ENCODE measurements at regions not wholly inside any gene's neighbourhood (a gene's known extent, or its start where the extent isn't known, plus 50 kb on each side); places are given as distances from the start of the nearest gene placed in this dataset.

DNA sequence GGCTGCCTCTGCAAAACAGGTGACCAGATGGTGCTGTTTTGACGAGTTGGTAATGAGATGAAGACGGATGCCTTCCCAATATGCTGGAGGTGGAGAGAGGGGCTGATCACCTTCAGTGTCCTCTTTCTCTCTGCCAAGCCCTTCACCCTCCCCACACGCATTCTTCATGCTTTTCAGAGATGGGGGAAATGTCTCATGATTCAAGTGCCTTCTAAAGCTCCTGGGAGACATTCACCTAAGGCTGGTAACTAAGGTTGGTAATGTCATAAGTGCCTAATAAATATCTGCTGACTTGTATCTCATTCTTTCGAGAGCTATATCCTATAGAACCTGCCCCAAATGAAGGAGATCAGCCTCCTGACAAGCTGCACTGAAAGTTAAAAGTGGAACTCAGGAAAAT lies 86.2 kb upstream of the MBNL2 start:
- no peak overlapping the region for H3K27ac ChIP-seq (ENCODE audit: low read depth, low read length)
- H2AK5ac ChIP-seq (ENCODE audit: low read depth, low read length) = no peak overlapping the region
- FAIRE-seq (no peak), DNase-seq (ENCODE audit: low read depth in 1 of 2, low spot score in 2 of 2) (no peak)
- no peak overlapping the region for H4K5ac ChIP-seq (ENCODE audit: insufficient read length, low read depth, low read length)
- H3K4ac ChIP-seq (replicated peaks; ENCODE audit: insufficient read length, low read depth, low read length) = no peak overlapping the region
- H3K79me2 ChIP-seq (ENCODE audit: control insufficient read depth in 1 of 2, insufficient read depth in 2 of 2, low read length in 2 of 2) = no peaks in the 10 kb centered on the region
- H3K23me2 ChIP-seq (ENCODE audit: low read depth, low read length) = no peaks in the 10 kb centered on the region
- H3K4me1 ChIP-seq (replicated peaks in 1 of 4; ENCODE audit: control insufficient read depth in 3 of 4, insufficient read depth in 4 of 4, low read length in 3 of 4) = no peaks in the 10 kb centered on the region
- ChIA-PET CTCF (ENCODE audit: partially characterized antibody) (interaction anchor here (1.2 kb wide), 1 partner anchor 10 kb away, joined by 4 read pairs; no protein-coding TSS in a partner anchor), POLR2A (ENCODE audit: partially characterized antibody) (no interaction called here)
- H4K8ac ChIP-seq (ENCODE audit: extremely low read depth, insufficient read depth, low read length) = no peak overlapping the region
- H3K23ac ChIP-seq (ENCODE audit: insufficient read length) = no peak overlapping the region
- no peak overlapping the region for H4K91ac ChIP-seq (replicated peaks; ENCODE audit: insufficient read length, low read length)
- no peak overlapping the region for H2BK20ac ChIP-seq (ENCODE audit: low read length)
- no peak overlapping the region for H2AFZ ChIP-seq (ENCODE audit: low read length)
- 63% methylated on average over 4 of the region's 4 CpGs; no CpG with 5 or more reads in 1 of the 2 experiments for WGBS, 2 experiments (ENCODE audit: extremely low coverage in 1 of 2, insufficient coverage in 1 of 2, insufficient read length in 1 of 2, insufficient replicate concordance in 2 of 2, low coverage in 1 of 2, low lambda C conversion rate in 2 of 2, missing lambda C conversion rate in 1 of 2)
- no peak overlapping the region for H3K18ac ChIP-seq (ENCODE audit: extremely low read depth, low read length)
- H4K20me1 ChIP-seq (replicated peaks in 1 of 2; ENCODE audit: control insufficient read depth in 1 of 2, insufficient read depth in 2 of 2, low read length in 2 of 2) = no peaks in the 10 kb centered on the region
- H3K27me3 ChIP-seq (replicated peaks in 1 of 4; ENCODE audit: control insufficient read depth in 3 of 4, extremely low read depth in 1 of 4, insufficient read depth in 3 of 4, low read length in 3 of 4) = no peaks in the 10 kb centered on the region
- no peak overlapping the region for H2BK5ac ChIP-seq (ENCODE audit: low read depth, low read length)
- no peaks in the 10 kb centered on the region for H3K36me3 ChIP-seq (ENCODE audit: control insufficient read depth in 2 of 4, insufficient read depth in 4 of 4, low read length in 3 of 4)
- H2BK15ac ChIP-seq (ENCODE audit: low read length) = no peak overlapping the region
- no peak overlapping the region for H3K14ac ChIP-seq (ENCODE audit: insufficient read length)
- H3K4me3 ChIP-seq (ENCODE audit: extremely low read depth in 1 of 4, insufficient read depth in 2 of 4, low read depth in 3 of 4, low read length in 4 of 4) = no peak overlapping the region
- no peak overlapping the region for H3K4me2 ChIP-seq (ENCODE audit: insufficient read depth in 1 of 2, low read depth in 2 of 2, low read length in 2 of 2)
- no peak overlapping the region for H3K56ac ChIP-seq (replicated peaks; ENCODE audit: insufficient read length, low read depth, low read length)
- no peaks in the 10 kb centered on the region for H3K9me3 ChIP-seq (ENCODE audit: insufficient read depth in 2 of 2, low read depth in 1 of 2, low read length in 1 of 2)
- TF ChIP-seq CBX8 (IDR thresholded peaks at IDR 0.05; ENCODE audit: borderline replicate concordance, low read depth, low read length) (no peak), BCL11A (IDR thresholded peaks at IDR 0.05; ENCODE audit: low read depth in 2 of 2, low read length in 2 of 2) (no peak), ASH2L (IDR thresholded peaks at IDR 0.05; ENCODE audit: low read length) (no peak), EZH2 (IDR thresholded peaks at IDR 0.05; ENCODE audit: low read depth, low read length, severe bottlenecking) (no peak), NANOG (IDR thresholded peaks at IDR 0.05; ENCODE audit: insufficient read depth, low read depth, low read length, poor library complexity, severe bottlenecking) (no peak)
- no peak overlapping the region for H2BK12ac ChIP-seq (ENCODE audit: low read depth, low read length)
- H3K79me1 ChIP-seq (ENCODE audit: low read depth, low read length) = no peaks in the 10 kb centered on the region
- no peak overlapping the region for H2BK120ac ChIP-seq (replicated peaks; ENCODE audit: low read depth, low read length)
- no peak overlapping the region for H3K9ac ChIP-seq (replicated peaks in 1 of 4; ENCODE audit: extremely low read depth in 1 of 4, low read depth in 3 of 4, low read length in 3 of 4)
